HG02678 (cell line): ENCODE measurements at regions not wholly inside any gene's neighbourhood (a gene's known extent, or its start where the extent isn't known, plus 50 kb on each side); places are given as distances from the start of the nearest gene placed in this dataset.
"Not testable (repeated sequence)": the region's sequence is repeated elsewhere in the genome, so short reads cannot be mapped to it uniquely, and the experiment has no call there.

Source experiments
- ATAC-seq: cut with Tn5 transposase; IDR thresholded peaks from one replicate; pipeline ENCODE4 v1.9.1; 2021; ENCODE audit warnings: mild to moderate bottlenecking, moderate library complexity; ENCODE audit not compliant: unreplicated experiment

DNA sequence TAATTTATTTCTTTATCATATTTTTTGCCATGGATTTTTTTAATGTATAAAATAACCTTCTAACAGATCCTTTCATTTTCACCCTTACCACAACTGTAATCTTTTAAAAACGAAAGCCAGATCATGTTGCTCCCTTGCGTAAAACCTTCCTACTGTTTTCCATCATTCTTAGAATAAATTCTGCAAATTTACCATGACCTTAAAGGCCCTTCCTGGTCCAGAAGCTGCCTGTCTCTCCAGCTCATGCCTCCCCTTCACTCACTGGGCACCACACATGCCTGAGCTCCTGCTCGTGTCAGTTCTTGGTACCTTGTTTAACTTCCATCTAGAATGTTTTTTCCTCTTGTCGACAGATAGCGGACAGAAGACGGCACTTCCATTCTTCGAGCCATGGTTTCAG is 245.0 kb upstream of the CDH5 start:
- no peak for ATAC-seq

DNA sequence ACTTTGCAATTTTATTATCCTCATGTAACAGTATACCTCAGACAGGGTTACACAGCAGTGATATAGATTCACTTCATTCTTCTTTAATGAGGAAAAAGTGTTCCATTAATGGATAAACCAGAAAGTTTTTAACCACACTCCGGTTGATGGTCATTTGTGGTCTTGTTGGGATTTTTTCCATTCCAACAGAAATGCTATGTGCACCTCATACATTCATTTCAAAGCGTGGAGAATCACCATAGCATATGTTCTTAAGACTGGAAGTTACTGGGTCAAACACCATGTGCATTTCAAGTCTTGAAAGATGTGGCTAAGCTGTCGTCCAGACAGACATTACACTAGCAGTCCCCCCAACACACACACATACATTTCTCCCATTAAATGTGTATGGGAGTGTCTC is 245.8 kb upstream of the CDH5 start:
- no peak for ATAC-seq

DNA sequence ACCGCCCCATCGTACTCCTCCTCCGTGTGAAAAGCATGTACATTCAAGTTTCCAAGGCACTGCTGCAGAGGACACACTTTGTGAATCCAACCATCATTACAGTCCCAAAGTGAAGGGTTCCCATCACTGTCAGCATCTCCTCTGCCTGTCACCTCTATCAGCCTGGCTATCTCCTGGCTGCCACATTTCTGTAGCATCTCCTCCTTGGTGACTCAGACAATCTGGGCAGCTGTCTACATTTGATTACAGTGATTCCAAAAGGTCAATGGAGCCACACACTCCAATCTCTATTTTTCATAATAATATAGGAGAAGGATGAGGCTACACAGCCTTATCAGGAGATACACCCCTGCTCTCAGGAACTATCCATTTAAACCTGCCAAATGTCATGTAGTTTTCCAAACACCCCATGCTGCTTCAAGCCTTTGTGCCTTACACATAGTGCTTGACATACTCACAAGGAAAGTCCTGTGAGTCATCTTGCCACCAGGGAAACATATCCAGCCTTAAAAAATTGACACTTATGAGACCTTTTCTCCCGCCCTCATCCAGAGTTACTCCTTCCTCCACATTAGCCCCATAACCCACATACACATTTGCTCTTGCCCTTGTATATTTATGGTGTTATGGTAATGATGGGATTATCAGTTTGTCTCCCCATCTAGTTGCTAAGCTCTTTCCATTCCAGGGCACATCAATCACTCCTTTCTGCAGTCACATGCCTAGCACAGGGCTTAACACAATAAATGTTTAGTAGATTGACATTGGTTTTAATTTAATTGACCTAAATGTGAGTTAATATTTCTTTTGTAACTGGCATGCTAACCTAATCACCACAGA is 250.1 kb upstream of the CDH5 start:
- no peak for ATAC-seq

DNA sequence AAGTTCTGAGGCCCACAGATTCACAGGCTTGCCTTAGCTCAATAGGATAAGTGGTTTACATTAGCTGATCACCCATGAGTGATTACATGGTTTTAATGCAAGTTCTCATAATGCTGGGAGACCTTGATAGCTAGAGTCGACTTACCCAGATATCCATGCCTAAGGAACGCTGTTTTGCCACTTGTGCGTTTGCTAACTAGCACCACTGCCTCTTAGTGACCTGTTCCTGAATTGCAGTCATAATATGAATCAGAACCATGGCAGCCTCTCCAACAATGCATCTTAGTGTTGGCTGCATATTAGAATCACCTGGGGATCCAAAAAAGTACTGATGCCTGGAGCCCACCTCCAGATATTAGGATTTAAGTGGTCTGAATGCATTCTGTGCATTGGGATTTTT is 251.1 kb upstream of the CDH5 start:
- ATAC-seq, result no peak

DNA sequence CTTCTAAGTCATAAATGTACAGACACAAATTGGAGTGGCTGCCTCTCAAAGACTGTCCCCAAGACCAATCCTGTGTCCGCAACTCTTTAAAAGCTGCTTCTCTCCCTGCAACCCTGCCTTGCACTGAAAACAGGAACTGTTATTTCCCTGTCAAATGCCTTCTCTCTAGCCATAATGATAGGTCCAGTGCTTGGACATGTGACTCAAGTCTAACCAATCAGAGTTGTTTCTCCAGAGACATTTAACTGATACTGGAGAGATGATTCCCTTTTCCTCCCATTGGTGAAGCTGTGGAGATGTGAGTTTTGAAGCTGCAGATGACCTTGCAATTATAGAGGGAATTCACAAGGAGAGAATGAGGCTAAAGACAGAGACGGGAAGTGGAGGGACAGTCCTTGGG is 253.3 kb upstream of the CDH5 start:
- no peak for ATAC-seq

- no peak for ATAC-seq
Measured at GRCh38 chr16:66109677-66110076, 256.8 kb upstream of the CDH5 start.

DNA sequence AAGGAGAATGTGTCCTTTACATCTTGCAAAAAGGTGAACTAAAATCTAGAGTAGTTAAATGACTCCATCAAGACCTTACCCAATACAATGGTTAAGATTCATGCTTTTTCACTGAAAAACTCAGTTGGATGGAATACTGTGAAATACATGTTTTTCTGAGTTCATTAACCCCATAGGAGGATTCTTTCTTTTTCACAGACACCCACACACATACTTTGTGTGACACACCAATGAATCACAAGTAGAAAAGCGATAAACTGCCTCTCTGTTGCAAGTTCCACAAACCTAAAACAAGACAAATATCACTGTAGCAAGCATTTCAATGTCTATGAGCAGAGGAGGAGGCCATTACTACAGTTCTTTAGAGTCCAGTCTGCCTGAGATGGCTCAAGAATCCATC is 258.8 kb upstream of the CDH5 start:
- no peak for ATAC-seq

DNA sequence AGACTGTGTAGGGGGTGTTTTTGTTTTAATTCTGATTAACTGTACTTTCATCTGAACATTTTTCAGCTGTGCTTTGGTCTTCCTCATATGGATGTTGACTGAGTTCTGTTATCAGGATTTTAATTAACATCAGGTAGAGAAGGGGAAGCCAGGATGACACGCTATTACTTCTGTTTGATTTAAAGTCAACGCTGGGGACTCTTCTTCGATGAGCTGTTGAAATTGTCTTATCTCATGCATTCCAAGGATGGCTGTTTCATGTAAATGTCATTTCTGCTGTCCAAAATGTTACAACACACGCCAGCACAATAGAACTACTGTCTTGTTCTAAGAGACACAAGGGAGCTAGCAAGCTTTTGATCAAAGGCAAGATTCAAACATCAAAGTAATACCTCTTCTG is 263.3 kb upstream of the CDH5 start:
- ATAC-seq, result no peak

- ATAC-seq, result no peak
Measured at GRCh38 chr16:66099306-66099705, 267.2 kb upstream of the CDH5 start.

DNA sequence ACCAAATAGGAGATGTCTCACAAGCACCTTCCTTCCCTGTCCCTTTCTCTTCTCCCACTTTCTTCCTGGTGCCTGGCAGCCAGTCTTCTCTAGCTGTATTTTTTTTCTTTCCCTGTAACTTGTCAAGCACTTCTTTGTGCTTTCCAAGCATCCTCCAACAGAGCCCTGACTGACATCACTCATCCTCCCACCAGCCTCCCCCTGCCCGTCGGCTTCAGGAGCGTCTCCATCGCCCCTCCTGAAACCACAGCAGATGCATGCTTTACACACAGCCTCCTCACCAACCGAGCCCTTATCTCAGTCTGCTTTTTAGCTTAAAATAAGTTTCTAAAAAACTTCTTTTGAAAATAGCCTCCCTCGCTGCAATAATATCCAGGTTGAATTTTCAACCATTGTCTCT is 268.7 kb upstream of the CDH5 start:
- no peak for ATAC-seq

DNA sequence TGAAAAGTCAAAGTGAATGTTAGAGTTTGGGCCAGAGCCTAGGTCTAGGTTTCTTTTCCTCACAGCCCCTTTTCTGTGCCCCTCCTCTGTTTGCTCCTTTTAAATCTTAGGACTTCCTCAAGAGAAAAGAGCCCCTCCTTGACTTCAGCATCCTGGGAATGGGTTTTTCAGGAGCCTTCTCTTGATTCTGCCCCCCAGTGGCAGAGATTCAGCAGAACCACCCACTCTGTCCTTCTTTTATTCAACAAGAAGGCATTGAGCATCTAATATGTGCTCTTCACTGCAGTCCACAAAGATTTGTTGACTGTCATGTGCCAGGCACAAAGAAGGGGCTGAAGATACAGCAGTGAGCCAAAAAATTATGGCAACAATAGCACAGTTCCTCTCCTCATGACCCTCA is 270.8 kb upstream of the CDH5 start:
- no peak for ATAC-seq

- no peak for ATAC-seq
Measured at GRCh38 chr16:66093191-66093590, 273.3 kb upstream of the CDH5 start.

DNA sequence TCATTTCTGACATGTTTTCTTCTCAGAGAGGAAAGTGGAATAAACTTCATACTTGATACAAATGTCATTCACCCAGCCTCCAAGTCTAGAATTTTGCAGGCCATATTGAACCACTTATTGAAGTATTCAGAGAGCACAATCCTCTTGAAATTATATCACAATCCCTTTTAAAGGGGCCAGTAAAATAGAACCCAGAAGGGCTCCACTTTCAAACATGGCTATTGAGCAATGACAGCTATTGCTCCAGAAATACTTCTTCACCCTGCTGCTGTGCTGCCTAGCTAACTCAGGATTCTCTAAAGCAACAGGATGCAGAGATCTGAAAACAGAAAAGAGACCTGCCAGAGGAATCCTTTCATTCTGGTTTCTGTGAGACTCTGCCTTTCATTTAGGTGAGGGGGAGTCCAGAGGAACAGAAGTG is 275.0 kb upstream of the CDH5 start:
- no peak for ATAC-seq

- no peak for ATAC-seq
Measured at GRCh38 chr16:66088681-66089080, 277.8 kb upstream of the CDH5 start.

DNA sequence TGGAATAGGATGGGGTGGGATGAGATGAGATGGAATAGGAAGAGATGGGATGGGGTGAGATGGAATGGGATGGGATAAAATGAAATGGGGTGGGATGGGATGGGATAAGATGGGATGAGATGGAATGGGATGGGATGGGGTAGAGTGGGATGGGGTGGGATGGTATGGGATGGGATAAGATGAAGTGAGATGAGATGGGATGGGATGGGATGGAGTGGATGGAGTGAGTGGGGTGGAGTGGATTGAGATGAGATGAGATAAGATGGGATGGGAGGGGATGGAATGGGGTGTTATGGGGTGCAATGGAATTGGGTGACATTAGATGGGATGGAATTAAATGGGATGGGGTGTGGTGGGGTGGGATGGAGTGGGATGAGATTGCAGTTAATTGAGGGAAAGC is 279.2 kb upstream of the CDH5 start:
- no peak for ATAC-seq

GRCh38 chr16:66085651-66086050 is 280.8 kb upstream of the CDH5 start:
- no peak for ATAC-seq

- ATAC-seq, result not testable (repeated sequence)
Measured at GRCh38 chr16:66084731-66085130, 281.8 kb upstream of the CDH5 start.

DNA sequence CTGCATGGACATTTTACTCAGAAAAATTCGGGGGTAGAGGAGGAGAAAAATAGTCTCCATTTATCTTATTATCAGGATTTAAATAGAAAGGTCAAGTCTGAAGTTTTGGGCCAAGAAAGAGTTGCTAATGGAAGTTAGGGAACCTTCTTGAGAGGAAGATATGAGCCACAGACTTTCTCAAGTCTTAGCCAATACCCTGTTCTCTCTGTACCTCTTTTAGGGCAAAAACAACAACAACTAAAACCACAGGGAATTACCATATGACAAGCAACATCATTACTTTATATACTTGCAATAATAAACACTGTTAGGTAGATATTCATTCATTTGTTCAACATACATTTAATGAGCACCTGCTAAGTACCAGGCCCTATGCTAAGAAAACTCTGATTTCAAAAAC is 282.2 kb upstream of the CDH5 start:
- ATAC-seq, result no peak

GRCh38 chr16:66083171-66083570 is 283.3 kb upstream of the CDH5 start:
- ATAC-seq, result no peak

- no peak for ATAC-seq
Measured at GRCh38 chr16:66082424-66082823, 284.1 kb upstream of the CDH5 start.

DNA sequence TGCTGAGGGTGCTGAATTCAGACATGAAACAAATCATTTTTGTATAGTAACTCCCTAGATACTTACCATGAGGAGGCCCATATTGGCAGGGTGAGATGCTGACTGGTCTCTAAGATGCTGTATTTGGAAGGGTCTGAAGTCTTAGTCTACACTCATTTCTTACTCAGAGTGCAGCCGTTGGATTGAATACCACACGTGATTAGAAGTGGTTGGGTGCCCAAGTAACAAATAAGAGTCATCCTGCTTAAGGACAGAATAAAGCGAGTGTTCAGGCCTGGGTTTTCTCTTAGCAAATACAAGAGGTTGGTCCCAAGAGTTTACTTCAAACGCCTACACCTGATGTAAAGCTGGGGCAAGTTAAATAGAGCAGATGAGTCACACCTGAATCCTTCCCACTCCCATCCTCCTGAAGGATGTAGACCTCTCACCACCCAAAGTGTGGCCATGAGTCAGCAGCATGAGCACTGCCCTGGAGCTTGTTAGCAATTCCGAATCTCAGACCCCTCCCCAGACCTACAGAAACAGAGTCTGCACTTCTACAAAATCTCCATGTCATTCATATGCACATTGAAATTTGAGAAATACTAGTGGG is 284.6 kb upstream of the CDH5 start:
- no peak for ATAC-seq

- no peak for ATAC-seq
Measured at GRCh38 chr16:66079671-66080334, 286.7 kb upstream of the CDH5 start.
